IMR-90 (cell line): ENCODE measurements at regions not wholly inside any gene's neighbourhood (a gene's known extent, or its start where the extent isn't known, plus 50 kb on each side); places are given as distances from the start of the nearest gene placed in this dataset.

Experiments used
- ATAC-seq: fragments of 200-7000 bp; cut with Tn5 transposase; 2 replicates; pipeline ENCODE4 v1.9.1; 2020; ENCODE audit warnings: low read depth, mild to moderate bottlenecking, moderate library complexity
- BruUV-seq: library from RNA; stranded (reverse); fragments of 400-500 nt; replicated peaks from 2 replicates; lab custom pipeline; 2021; lab: Mats Ljungman, UMichigan
- CTCF ChIA-PET: fragments of 300-600 bp; formaldehyde crosslinking; extraction: SDS; loops from one replicate; lab custom pipeline; 2021; ENCODE audit warnings: antibody characterized with exemption; lab: Yijun Ruan, JAX
- POLR2A ChIA-PET: fragments of 300-600 bp; sonication (Branson Sonifier 250); formaldehyde crosslinking; loops from one replicate; lab custom pipeline; 2022; ENCODE audit warnings: antibody characterized with exemption; ENCODE audit not compliant: unreplicated experiment; lab: Charles Lee
- DNase-seq: peaks from one replicate; pipeline ENCODE4 v3.0.0; 2013
- H2AFZ ChIP-seq: replicated peaks from 2 replicates; pipeline ENCODE3; 2013; ENCODE audit warnings: low read length, mild to moderate bottlenecking; ENCODE audit not compliant: poor library complexity
- H2AK5ac ChIP-seq: 2 replicates; pipeline ENCODE4 v1.6.1; 2013; ENCODE audit warnings: low read depth, low read length, inconsistent platforms
- H2AK9ac ChIP-seq: replicated peaks from 2 replicates; pipeline ENCODE3; 2013; ENCODE audit warnings: mild to moderate bottlenecking, low read depth, low read length, moderate library complexity; ENCODE audit not compliant: poor library complexity
- H2BK120ac ChIP-seq: 2 replicates; pipeline ENCODE4 v1.6.1; 2013; ENCODE audit warnings: low read depth, low read length, inconsistent platforms
- H2BK15ac ChIP-seq: 3 replicates; pipeline ENCODE4 v1.6.1; 2013; ENCODE audit warnings: low read depth, low read length, inconsistent platforms
- H2BK20ac ChIP-seq: 2 replicates; pipeline ENCODE4 v1.6.1; 2013; ENCODE audit warnings: low read depth, mild to moderate bottlenecking, inconsistent platforms, low read length, moderate library complexity
- H2BK5ac ChIP-seq: 2 replicates; pipeline ENCODE4 v1.6.1; 2013; ENCODE audit warnings: mild to moderate bottlenecking, low read depth, low read length, inconsistent platforms; ENCODE audit not compliant: poor library complexity, severe bottlenecking
- H3K14ac ChIP-seq: replicated peaks from 2 replicates; pipeline ENCODE4 v1.6.1; 2013; ENCODE audit warnings: low read depth, low read length, inconsistent platforms
- H3K18ac ChIP-seq: 2 replicates; pipeline ENCODE4 v1.6.1; 2013; ENCODE audit warnings: low read depth, low read length, control low read depth
- H3K23ac ChIP-seq: 2 replicates; pipeline ENCODE4 v1.6.1; 2013; ENCODE audit warnings: low read depth, low read length, inconsistent platforms
- H3K27ac ChIP-seq: 2 replicates; pipeline ENCODE4 v1.5.1; 2013; ENCODE audit warnings: mild to moderate bottlenecking, control low read depth, low read length; ENCODE audit not compliant: insufficient read depth
- H3K27me3 ChIP-seq: 2 replicates; pipeline ENCODE4 v1.6.1; 2013; ENCODE audit warnings: low read length; ENCODE audit not compliant: control insufficient read depth, insufficient read depth
- H3K36me3 ChIP-seq: 2 replicates; pipeline ENCODE4 v1.6.1; 2013; ENCODE audit warnings: low read length, mixed read lengths; ENCODE audit not compliant: control insufficient read depth, insufficient read depth
- H3K4ac ChIP-seq: 2 replicates; pipeline ENCODE4 v1.6.1; 2013; ENCODE audit warnings: low read depth, low read length, inconsistent platforms
- H3K4me1 ChIP-seq: 2 replicates; pipeline ENCODE4 v1.6.1; 2013; ENCODE audit warnings: low read length, mixed read lengths; ENCODE audit not compliant: control insufficient read depth, insufficient read depth
- H3K4me2 ChIP-seq: 2 replicates; pipeline ENCODE4 v1.6.1; 2013; ENCODE audit warnings: low read depth, mild to moderate bottlenecking, control low read depth, low read length, moderate library complexity
- H3K4me3 ChIP-seq: 2 replicates; pipeline ENCODE4 v1.5.1; 2013; ENCODE audit warnings: low read depth, mild to moderate bottlenecking, control low read depth, low read length, moderate library complexity; ENCODE audit not compliant: insufficient read depth
- H3K56ac ChIP-seq: 2 replicates; pipeline ENCODE4 v1.6.1; 2013; ENCODE audit warnings: low read length, inconsistent platforms; ENCODE audit not compliant: insufficient read depth; ENCODE audit errors: extremely low read depth
- H3K79me1 ChIP-seq, 2 experiments: 2 replicates each; pipeline ENCODE4 v1.6.1; 2013; ENCODE audit warnings: low read length in 2 of 2, inconsistent platforms in 1 of 2, low read depth in 1 of 2
- H3K9ac ChIP-seq: 2 replicates; pipeline ENCODE4 v1.6.1; 2013; ENCODE audit warnings: low read depth, low read length, control low read depth
- H3K9me1 ChIP-seq: 2 replicates; pipeline ENCODE4 v1.6.1; 2013; ENCODE audit warnings: low read length, inconsistent platforms; ENCODE audit not compliant: insufficient read depth
- H3K9me3 ChIP-seq: 2 replicates; pipeline ENCODE4 v1.6.1; 2013; ENCODE audit warnings: low read length; ENCODE audit not compliant: control insufficient read depth, insufficient read depth
- H4K20me1 ChIP-seq: 2 replicates; pipeline ENCODE4 v1.6.1; 2013; ENCODE audit warnings: low read length, inconsistent platforms; ENCODE audit not compliant: insufficient read depth
- H4K5ac ChIP-seq: 2 replicates; pipeline ENCODE4 v1.6.1; 2013; ENCODE audit warnings: mild to moderate bottlenecking, low read depth, low read length, control low read depth
- H4K8ac ChIP-seq, 2 experiments: 2 replicates each; pipeline ENCODE4 v1.6.1; 2013; ENCODE audit warnings: low read depth in 2 of 2, low read length in 2 of 2, control low read depth in 1 of 2, inconsistent platforms in 1 of 2
- H4K91ac ChIP-seq: 2 replicates; pipeline ENCODE4 v1.6.1; 2013; ENCODE audit warnings: low read depth, low read length, inconsistent platforms; ENCODE audit not compliant: insufficient read depth
- BHLHE40 ChIP-seq: fragments of 150-350 bp; IDR thresholded peaks from 2 replicates; pipeline ENCODE4 v1.6.1; 2016; ENCODE audit warnings: mild to moderate bottlenecking, low read depth, low read length
- CEBPB ChIP-seq: IDR thresholded peaks from 2 replicates; pipeline ENCODE4 v1.6.1; 2012; ENCODE audit warnings: low read depth, low read length, improper control_type of control experiment
- CHD1 ChIP-seq: IDR thresholded peaks from 2 replicates; pipeline ENCODE4 v1.6.1; 2012; ENCODE audit warnings: low read depth, low read length, improper control_type of control experiment
- CTCF ChIP-seq: conservative IDR thresholded peaks from 2 replicates; pipeline ENCODE4 v1.5.1; 2012; ENCODE audit warnings: mild to moderate bottlenecking, low read depth, low read length, improper control_type of control experiment
- ELK1 ChIP-seq: fragments of 150-350 bp; IDR thresholded peaks from 2 replicates; pipeline ENCODE4 v1.6.1; 2016; ENCODE audit warnings: low read depth, mild to moderate bottlenecking, low read length, moderate library complexity, borderline replicate concordance
- FOS ChIP-seq: fragments of 150-350 bp; IDR thresholded peaks from 2 replicates; pipeline ENCODE4 v1.6.1; 2016; ENCODE audit warnings: low read depth, low read length
- MAFK ChIP-seq: IDR thresholded peaks from 2 replicates; pipeline ENCODE4 v1.6.1; 2012; ENCODE audit warnings: low read depth, low read length, improper control_type of control experiment
- MAZ ChIP-seq: IDR thresholded peaks from 2 replicates; pipeline ENCODE4 v1.6.1; 2012; ENCODE audit warnings: low read depth, mild to moderate bottlenecking, low read length, improper control_type of control experiment, moderate library complexity, borderline replicate concordance
- MXI1 ChIP-seq: IDR thresholded peaks from 2 replicates; pipeline ENCODE4 v1.6.1; 2012; ENCODE audit warnings: low read depth, mild to moderate bottlenecking, low read length, moderate library complexity, borderline replicate concordance
- NFE2L2 ChIP-seq: fragments of 150-350 bp; IDR thresholded peaks from 2 replicates; pipeline ENCODE4 v1.6.1; 2016; ENCODE audit warnings: low read depth, mild to moderate bottlenecking, low read length
- POLR2A ChIP-seq: IDR thresholded peaks from 2 replicates; pipeline ENCODE4 v1.6.1; 2012; ENCODE audit warnings: mild to moderate bottlenecking, low read depth, low read length
- RAD21 ChIP-seq: IDR thresholded peaks from 2 replicates; pipeline ENCODE4 v1.6.1; 2012; ENCODE audit warnings: low read length, improper control_type of control experiment
- RCOR1 ChIP-seq: IDR thresholded peaks from 2 replicates; pipeline ENCODE4 v1.6.1; 2012; ENCODE audit warnings: mild to moderate bottlenecking, low read length, improper control_type of control experiment; ENCODE audit not compliant: insufficient replicate concordance
- RFX5 ChIP-seq: IDR thresholded peaks from 2 replicates; pipeline ENCODE4 v1.8.0; 2012; ENCODE audit warnings: low read depth, mild to moderate bottlenecking, low read length, moderate library complexity
- SMC3 ChIP-seq: fragments of 150-350 bp; IDR thresholded peaks from 2 replicates; pipeline ENCODE4 v1.6.1; 2016; ENCODE audit warnings: low read depth, mild to moderate bottlenecking, antibody characterized with exemption, low read length, moderate library complexity
- WGBS, 2 experiments: methylation state at CpG; one replicate each; pipeline versions ENCODE4 v1.1.5 to v1.1.7; 2013; ENCODE audit warnings: missing lambda C conversion rate in 2 of 2; ENCODE audit not compliant: insufficient read length in 1 of 2; ENCODE audit errors: extremely low coverage in 2 of 2; 5-methylcytosine and 5-hydroxymethylcytosine counted together
- dilution Hi-C: fragments of 300-500 bp; cut with HindIII; formaldehyde crosslinking; loops from one replicate; pipeline ENCODE4 v1.14.3; 2018; ENCODE audit warnings: low sequenced_read_pairs; ENCODE audit not compliant: unreplicated experiment
- in situ Hi-C: fragments of 300-500 bp; cut with MboI; formaldehyde crosslinking; loops from 3 replicates; pipeline ENCODE4 v1.14.3; 2019; ENCODE audit warnings: low sequenced_read_pairs, inconsistent platforms, mixed read lengths
- intact Hi-C: fragments of 100-400 bp; cut with micrococcal nuclease; formaldehyde crosslinking; loops from 2 replicates; pipeline ENCODE4 v1.10.0; 2022
- TF ChIP-seq, protein P1 (sequence below): fragments of 150-350 bp; IDR thresholded peaks from 2 replicates; pipeline ENCODE4 v1.6.1; 2017; ENCODE audit warnings: mild to moderate bottlenecking, antibody characterized with exemption, low read length, low read depth

- Histone ChIP-seq H3K4me1 (no peaks in the 10 kb centered on the region), H3K4me2 (no peak overlapping the region), H2BK15ac (no peak overlapping the region), H3K9ac (no peak overlapping the region), H3K4ac (no peak overlapping the region), H3K36me3 (no peaks in the 10 kb centered on the region), H3K79me1 (no peaks in the 10 kb centered on the region), H4K5ac (no peak overlapping the region), H2BK5ac (no peak overlapping the region), H2BK20ac (no peak overlapping the region), H4K8ac (no peak overlapping the region), H3K27me3 (peaks cover 36% of the 10 kb centered on the region; the same call in 1 of the 2 replicates), H2AFZ (no peak overlapping the region), H3K23ac (no peak overlapping the region), H3K9me3 (peaks cover 2% of the 10 kb centered on the region; the same call in 1 of the 2 replicates), H2AK5ac (no peak overlapping the region), H3K4me3 (no peak overlapping the region), H3K9me1 (no peaks in the 10 kb centered on the region), H3K56ac (no peak overlapping the region), H4K20me1 (no peaks in the 10 kb centered on the region), H4K91ac (no peak overlapping the region), H3K14ac (no peak overlapping the region), H3K27ac (no peak overlapping the region), H2BK120ac (no peak overlapping the region), H3K18ac (no peak overlapping the region), H2AK9ac (no peak overlapping the region)
- intact Hi-C loops: no loop called here
- dilution Hi-C loops: no loop called here
- CTCF ChIA-PET: no interaction called here
- BruUV-seq: no TSS peak
- TF ChIP-seq ELK1 (no peak), MAFK (no peak), RFX5 (no peak), SMC3 (no peak), RCOR1 (no peak), MXI1 (no peak), FOS (no peak), POLR2A (no peak), MAZ (no peak), CTCF (no peak), NFE2L2 (no peak), CHD1 (no peak), BHLHE40 (no peak), CEBPB (no peak), RAD21 (no peak)
- TF ChIP-seq, protein P1, sequence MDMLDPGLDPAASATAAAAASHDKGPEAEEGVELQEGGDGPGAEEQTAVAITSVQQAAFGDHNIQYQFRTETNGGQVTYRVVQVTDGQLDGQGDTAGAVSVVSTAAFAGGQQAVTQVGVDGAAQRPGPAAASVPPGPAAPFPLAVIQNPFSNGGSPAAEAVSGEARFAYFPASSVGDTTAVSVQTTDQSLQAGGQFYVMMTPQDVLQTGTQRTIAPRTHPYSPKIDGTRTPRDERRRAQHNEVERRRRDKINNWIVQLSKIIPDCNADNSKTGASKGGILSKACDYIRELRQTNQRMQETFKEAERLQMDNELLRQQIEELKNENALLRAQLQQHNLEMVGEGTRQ: no peak
- WGBS, 2 experiments: 87% methylated on average over 5 of the region's 7 CpGs; no CpG with 5 or more reads in 1 of the 2 experiments
- ATAC-seq: no peak
- DNase-seq: no peak
- POLR2A ChIA-PET: no interaction called here
- in situ Hi-C loops: no loop called here
Observed at GRCh38 chr6:210104-210456, 82.2 kb upstream of the DUSP22 start.
